MCF 10A (cell line): ENCODE measurements at regions not wholly inside any gene's neighbourhood (a gene's known extent, or its start where the extent isn't known, plus 50 kb on each side); places are given as distances from the start of the nearest gene placed in this dataset.
"Not testable (repeated sequence)": the region's sequence is repeated elsewhere in the genome, so short reads cannot be mapped to it uniquely, and the experiment has no call there.

ENCODE experiments used
- BruUV-seq: library from RNA; stranded (reverse); fragments of 400-500 nt; replicated peaks from 2 replicates; lab custom pipeline; 2021; lab: Mats Ljungman, UMichigan
- CTCF ChIA-PET: fragments of 300-600 bp; sonication (Branson Sonifier 250); formaldehyde crosslinking; extraction: SDS; loops from one replicate; lab custom pipeline; 2021; ENCODE audit warnings: antibody characterized with exemption, inconsistent platforms; lab: Yijun Ruan, JAX
- POLR2A ChIA-PET: fragments of 300-600, 350-650 bp; sonication (Branson Sonifier 250); formaldehyde crosslinking; extraction: SDS; loops from one replicate; lab custom pipeline; 2020; ENCODE audit warnings: antibody characterized with exemption, inconsistent platforms; lab: Yijun Ruan, JAX
- DNase-seq: peaks from one replicate; pipeline ENCODE4 v3.0.0-alpha.2; 2018; ENCODE audit not compliant: unreplicated experiment
- H3K27ac Mint-ChIP-seq: one replicate; pipeline ENCODE4 v1.8.0; 2022; ENCODE audit warnings: mild to moderate bottlenecking, low read depth, mixed read lengths; ENCODE audit not compliant: unreplicated experiment
- H3K27me3 Mint-ChIP-seq: one replicate; pipeline ENCODE4 v1.8.0; 2022; ENCODE audit warnings: mixed read lengths; ENCODE audit not compliant: insufficient read depth, unreplicated experiment
- H3K36me3 Mint-ChIP-seq: one replicate; pipeline ENCODE4 v1.8.0; 2022; ENCODE audit warnings: mild to moderate bottlenecking, moderate library complexity, mixed read lengths; ENCODE audit not compliant: insufficient read depth, unreplicated experiment
- H3K4me1 Mint-ChIP-seq: one replicate; pipeline ENCODE4 v1.8.0; 2022; ENCODE audit warnings: mixed read lengths; ENCODE audit not compliant: insufficient read depth, unreplicated experiment
- H3K4me3 Mint-ChIP-seq: one replicate; pipeline ENCODE4 v1.8.0; 2022; ENCODE audit warnings: mild to moderate bottlenecking, moderate library complexity, mixed read lengths; ENCODE audit not compliant: unreplicated experiment
- H3K9me3 Mint-ChIP-seq: one replicate; pipeline ENCODE4 v1.8.0; 2022; ENCODE audit warnings: mixed read lengths; ENCODE audit not compliant: unreplicated experiment
- intact Hi-C: fragments of 100-400 bp; cut with micrococcal nuclease; formaldehyde crosslinking; loops from 2 replicates; pipeline ENCODE4 v1.14.1; 2022
- TF ChIP-seq, protein P1 (sequence below): fragments of 200-600 bp; IDR thresholded peaks from one replicate; pipeline ENCODE4 v1.8.0; 2022; ENCODE audit warnings: antibody characterized with exemption, mild to moderate bottlenecking; ENCODE audit not compliant: unreplicated experiment

- ChIA-PET CTCF (no interaction called here), POLR2A (no interaction called here)
- no peak overlapping the region for H3K27ac Mint-ChIP-seq
- no peaks in the 10 kb centered on the region for H3K36me3 Mint-ChIP-seq
- intact Hi-C loops: no loop called here
- no peak for DNase-seq
- no peaks in the 10 kb centered on the region for H3K4me1 Mint-ChIP-seq
- TF ChIP-seq, protein P1, sequence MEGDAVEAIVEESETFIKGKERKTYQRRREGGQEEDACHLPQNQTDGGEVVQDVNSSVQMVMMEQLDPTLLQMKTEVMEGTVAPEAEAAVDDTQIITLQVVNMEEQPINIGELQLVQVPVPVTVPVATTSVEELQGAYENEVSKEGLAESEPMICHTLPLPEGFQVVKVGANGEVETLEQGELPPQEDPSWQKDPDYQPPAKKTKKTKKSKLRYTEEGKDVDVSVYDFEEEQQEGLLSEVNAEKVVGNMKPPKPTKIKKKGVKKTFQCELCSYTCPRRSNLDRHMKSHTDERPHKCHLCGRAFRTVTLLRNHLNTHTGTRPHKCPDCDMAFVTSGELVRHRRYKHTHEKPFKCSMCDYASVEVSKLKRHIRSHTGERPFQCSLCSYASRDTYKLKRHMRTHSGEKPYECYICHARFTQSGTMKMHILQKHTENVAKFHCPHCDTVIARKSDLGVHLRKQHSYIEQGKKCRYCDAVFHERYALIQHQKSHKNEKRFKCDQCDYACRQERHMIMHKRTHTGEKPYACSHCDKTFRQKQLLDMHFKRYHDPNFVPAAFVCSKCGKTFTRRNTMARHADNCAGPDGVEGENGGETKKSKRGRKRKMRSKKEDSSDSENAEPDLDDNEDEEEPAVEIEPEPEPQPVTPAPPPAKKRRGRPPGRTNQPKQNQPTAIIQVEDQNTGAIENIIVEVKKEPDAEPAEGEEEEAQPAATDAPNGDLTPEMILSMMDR: no peak
- no peak overlapping the region for H3K4me3 Mint-ChIP-seq
- no peaks in the 10 kb centered on the region for H3K9me3 Mint-ChIP-seq
- no peaks in the 10 kb centered on the region for H3K27me3 Mint-ChIP-seq
- BruUV-seq: no TSS peak
Measured at GRCh38 chr7:12016439-12016838, 184.4 kb upstream of the THSD7A start.

- BruUV-seq: no TSS peak
- no peak overlapping the region for H3K4me3 Mint-ChIP-seq
- TF ChIP-seq, protein P1: no peak
- ChIA-PET CTCF (no interaction called here), POLR2A (no interaction called here)
- no peak overlapping the region for H3K27ac Mint-ChIP-seq
- no peak for DNase-seq
- no peaks in the 10 kb centered on the region for H3K9me3 Mint-ChIP-seq
- H3K4me1 Mint-ChIP-seq: no peaks in the 10 kb centered on the region
- H3K36me3 Mint-ChIP-seq: no peaks in the 10 kb centered on the region
- H3K27me3 Mint-ChIP-seq: no peaks in the 10 kb centered on the region
- intact Hi-C loops: no loop called here
Measured at GRCh38 chr7:12017046-12017445, 185.0 kb upstream of the THSD7A start.

DNA sequence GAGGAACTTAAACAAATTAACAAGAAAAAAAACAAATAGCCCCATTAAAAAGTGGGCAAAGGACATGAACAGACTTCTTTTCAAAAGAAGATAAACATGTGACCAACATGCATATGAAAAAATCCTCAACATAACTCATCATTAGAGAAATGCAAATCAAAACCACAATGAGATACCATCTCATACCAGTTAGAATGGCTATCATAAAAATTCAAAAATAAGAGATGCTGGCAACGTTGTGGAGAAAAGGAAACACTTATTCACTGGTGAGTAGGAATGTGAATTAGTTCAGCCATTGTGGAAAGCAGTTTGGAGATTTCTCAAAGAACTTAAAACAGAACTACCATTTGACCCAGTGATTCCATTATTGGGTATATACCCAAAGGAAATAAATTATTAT, 189.1 kb upstream of the TMEM106B start:
- DNase-seq, BruUV-seq, H3K4me3 Mint-ChIP-seq, POLR2A ChIA-PET, H3K9me3 Mint-ChIP-seq, H3K27ac Mint-ChIP-seq, H3K36me3 Mint-ChIP-seq, H3K4me1 Mint-ChIP-seq, intact Hi-C loops, H3K27me3 Mint-ChIP-seq: not testable (repeated sequence)
- CTCF ChIA-PET: interaction anchor here (0.6 kb wide), 1 partner anchor 272 kb away, joined by 3 read pairs; no protein-coding TSS in a partner anchor

- H3K9me3 Mint-ChIP-seq: no peaks in the 10 kb centered on the region
- DNase-seq: peak; percentile 7
- TF ChIP-seq, protein P1: no peak
- H3K4me3 Mint-ChIP-seq: no peak overlapping the region
- CTCF ChIA-PET: no interaction called here
- POLR2A ChIA-PET: no interaction called here
- H3K36me3 Mint-ChIP-seq: peaks cover 6% of the 10 kb centered on the region
- H3K4me1 Mint-ChIP-seq: peaks cover 5% of the 10 kb centered on the region
- intact Hi-C loops: no loop called here
- H3K27ac Mint-ChIP-seq: no peak overlapping the region
- no TSS peak for BruUV-seq
- no peaks in the 10 kb centered on the region for H3K27me3 Mint-ChIP-seq
Measured at GRCh38 chr7:12025246-12025645, 185.8 kb upstream of the TMEM106B start.

GRCh38 chr7:12028508-12028907, 182.6 kb upstream of the TMEM106B start:
- POLR2A ChIA-PET: no interaction called here
- TF ChIP-seq, protein P1: no peak
- Mint-ChIP-seq H3K27me3 (no peaks in the 10 kb centered on the region), H3K4me3 (no peak overlapping the region), H3K9me3 (no peaks in the 10 kb centered on the region), H3K27ac (no peak overlapping the region), H3K4me1 (peaks cover 16% of the 10 kb centered on the region), H3K36me3 (peaks cover 6% of the 10 kb centered on the region)
- no TSS peak for BruUV-seq
- CTCF ChIA-PET: interaction anchor here (0.6 kb wide), 2 partner anchors 356 to 816 kb away, joined by 3 to 4 read pairs; no protein-coding TSS in a partner anchor
- DNase-seq: no peak
- intact Hi-C loops: no loop called here
